Stomach (tissue), 8 donors: ENCODE measurements at regions not wholly inside any gene's neighbourhood (a gene's known extent, or its start where the extent isn't known, plus 50 kb on each side); places are given as distances from the start of the nearest gene placed in this dataset.
"Not testable (repeated sequence)": the region's sequence is repeated elsewhere in the genome, so short reads cannot be mapped to it uniquely, and the experiment has no call there.

Source experiments
- DNase-seq, 2 donors: peaks; one replicate each; pipeline versions ENCODE4 v3.0.0 to v3.0.0-alpha.2; 2013 to 2019
- H3K27ac ChIP-seq, 5 donors: fragments of 200-600 bp in 4 of 5; sonication (generic) in 4 of 5; one replicate each; pipeline ENCODE4 v1.5.1; 2013 to 2019; ENCODE audit warnings: mild to moderate bottlenecking in 1 of 5, moderate library complexity in 1 of 5
- H3K27me3 ChIP-seq, 3 donors: fragments of 200-600 bp; sonication (generic); one replicate each; pipeline ENCODE4 v1.5.1; 2017 to 2019; ENCODE audit warnings: mixed run types in 1 of 3
- H3K36me3 ChIP-seq, 4 donors: fragments of 200-600 bp; sonication (generic); 1 replicate in 3 of 4; 2 replicates in 1 of 4; pipeline ENCODE4 v1.5.1; 2016 to 2019
- H3K4me1 ChIP-seq, 4 donors: fragments of 200-600 bp; sonication (generic); one replicate each; pipeline ENCODE4 v1.5.1; 2016 to 2019
- H3K4me3 ChIP-seq, 4 donors: fragments of 200-600 bp; sonication (generic) in 3 of 4; one replicate each; pipeline ENCODE4 v1.5.1; 2016 to 2019; ENCODE audit warnings: mild to moderate bottlenecking in 1 of 4
- H3K9me3 ChIP-seq, 4 donors: fragments of 200-600 bp; sonication (generic); one replicate each; pipeline ENCODE4 v1.5.1; 2016 to 2019
- CTCF ChIP-seq, 7 experiments: fragments of 450-650 bp in 4 of 7; fragments of 200-600 bp in 3 of 7; sonication (generic) in 3 of 7; IDR thresholded peaks; one replicate each; pipeline ENCODE4 v1.5.1; 2016 to 2019; ENCODE audit warnings: antibody characterized with exemption in 7 of 7, control low read depth in 2 of 7, mild to moderate bottlenecking in 1 of 7
- EP300 ChIP-seq: sonication (generic); formaldehyde crosslinking; IDR thresholded peaks from one replicate; pipeline ENCODE4 v1.6.1; 2017; ENCODE audit warnings: antibody characterized with exemption
- POLR2A ChIP-seq, 4 donors: fragments of 450-650 bp; IDR thresholded peaks; one replicate each; pipeline ENCODE4 v1.6.1; 2016; ENCODE audit warnings: antibody characterized with exemption in 4 of 4, control low read depth in 2 of 4, mild to moderate bottlenecking in 1 of 4, moderate library complexity in 1 of 4
- POLR2AphosphoS5 ChIP-seq, 3 donors: sonication (generic); formaldehyde crosslinking; IDR thresholded peaks; one replicate each; pipeline ENCODE4 v1.6.1; 2016; ENCODE audit warnings: antibody characterized with exemption in 3 of 3
- WGBS, 5 donors: extraction: QIAGEN DNeasy Blood & Tissue Kit in 3 of 5; methylation state at CpG; one replicate each; pipeline versions ENCODE4 v1.1.5 to v1.1.7; 2013 to 2018; 5-methylcytosine and 5-hydroxymethylcytosine counted together
- intact Hi-C: fragments of 100-400 bp; cut with DNase I; formaldehyde crosslinking; loops from one replicate; pipeline ENCODE4 v1.15.1; 2023; ENCODE audit warnings: low total_unique reads
- donor health status: healthy with polysubstance abuse.
- donor health status: Bipolar disorder and iron deficiency.
- donor health status: healthy.

GRCh38 chr1:95889400-95889799, 655.4 kb downstream of the RWDD3 start:
- no peak overlapping the region for H3K4me3 ChIP-seq
- TF ChIP-seq EP300 (no peak), POLR2AphosphoS5 (IDR thresholded peaks at IDR 0.05) (no peak), CTCF (IDR thresholded peaks at IDR 0.05) (no peak), POLR2A (IDR thresholded peaks at IDR 0.05) (no peak)
- WGBS, 5 donors = 29 to 51% (median 36%) methylated on average over 3 of the region's 3 CpGs
- H3K27ac ChIP-seq = no peak overlapping the region
- H3K27me3 ChIP-seq = no peaks in the 10 kb centered on the region
- H3K4me1 ChIP-seq = no peaks in the 10 kb centered on the region
- intact Hi-C loops = no loop called here
- no peak for DNase-seq
- H3K9me3 ChIP-seq = no peaks in the 10 kb centered on the region
- no peaks in the 10 kb centered on the region for H3K36me3 ChIP-seq

GRCh38 chr1:95893921-95894320, 659.9 kb downstream of the RWDD3 start:
- no peak for DNase-seq
- Histone ChIP-seq H3K4me3 (no peak overlapping the region), H3K27me3 (no peaks in the 10 kb centered on the region), H3K36me3 (no peaks in the 10 kb centered on the region), H3K9me3 (peaks cover 0 to 12% (median 5%) of the 10 kb centered on the region in 4 donors), H3K4me1 (no peaks in the 10 kb centered on the region), H3K27ac (no peak overlapping the region)
- 89 to 96% (median 95%) methylated on average over 2 of the region's 2 CpGs for WGBS, 5 donors
- intact Hi-C loops = no loop called here
- TF ChIP-seq CTCF (IDR thresholded peaks at IDR 0.05) (no peak), EP300 (no peak), POLR2AphosphoS5 (IDR thresholded peaks at IDR 0.05) (no peak), POLR2A (IDR thresholded peaks at IDR 0.05) (no peak)

- no peak overlapping the region for H3K4me3 ChIP-seq
- no peaks in the 10 kb centered on the region for H3K27me3 ChIP-seq
- H3K4me1 ChIP-seq = no peaks in the 10 kb centered on the region
- H3K27ac ChIP-seq = no peak overlapping the region
- no peaks in the 10 kb centered on the region for H3K36me3 ChIP-seq
- DNase-seq = no peak
- no peaks in the 10 kb centered on the region for H3K9me3 ChIP-seq
- intact Hi-C loops = no loop called here
- WGBS, 5 donors = 70 to 78% (median 75%) methylated on average over 2 of the region's 2 CpGs
- TF ChIP-seq CTCF (IDR thresholded peaks at IDR 0.05) (no peak), EP300 (no peak), POLR2AphosphoS5 (IDR thresholded peaks at IDR 0.05) (no peak), POLR2A (IDR thresholded peaks at IDR 0.05) (no peak)
Observed at GRCh38 chr1:95903060-95903459, 669.0 kb downstream of the RWDD3 start.

GRCh38 chr1:95905818-95906395, 671.9 kb downstream of the RWDD3 start:
- Histone ChIP-seq H3K9me3 (no peaks in the 10 kb centered on the region), H3K27ac (no peak overlapping the region), H3K4me1 (no peaks in the 10 kb centered on the region), H3K27me3 (no peaks in the 10 kb centered on the region), H3K36me3 (no peaks in the 10 kb centered on the region), H3K4me3 (no peak overlapping the region)
- no peak for TF ChIP-seq CTCF (IDR thresholded peaks at IDR 0.05)
- no peak for TF ChIP-seq EP300
- TF ChIP-seq POLR2AphosphoS5 (IDR thresholded peaks at IDR 0.05) = no peak
- TF ChIP-seq POLR2A (IDR thresholded peaks at IDR 0.05) = no peak
- intact Hi-C loops = no loop called here
- 76 to 93% (median 84%) methylated on average over 1 of the region's 1 CpG for WGBS, 5 donors
- no peak for DNase-seq

GRCh38 chr1:95911739-95912138, 677.7 kb downstream of the RWDD3 start:
- H3K4me1 ChIP-seq, H3K36me3 ChIP-seq, DNase-seq, intact Hi-C loops, H3K4me3 ChIP-seq, H3K27ac ChIP-seq, H3K27me3 ChIP-seq: not testable (repeated sequence)
- 82 to 89% (median 85%) methylated on average over 3 of the region's 3 CpGs for WGBS, 5 donors
- peaks cover 0 to 23% (median 17%) of the 10 kb centered on the region in 4 donors for H3K9me3 ChIP-seq
